Transverse colon (tissue), 4 donors: ENCODE measurements at regions not wholly inside any gene's neighbourhood (a gene's known extent, or its start where the extent isn't known, plus 50 kb on each side); places are given as distances from the start of the nearest gene placed in this dataset.

Source experiments
- DNase-seq: peaks from one replicate; pipeline ENCODE4 v3.0.0-alpha.2; 2019
- H3K27ac ChIP-seq, 4 donors: fragments of 200-600 bp; sonication (generic); 2 replicates each; pipeline ENCODE4 v1.5.1; 2016 to 2018; ENCODE audit warnings: inconsistent platforms in 4 of 4
- H3K27me3 ChIP-seq: fragments of 200-600 bp; sonication (generic); 2 replicates; pipeline ENCODE4 v1.5.1; 2017; ENCODE audit warnings: inconsistent platforms
- H3K36me3 ChIP-seq, 4 donors: fragments of 200-600 bp; sonication (generic); 2 replicates each; pipeline ENCODE4 v1.5.1; 2017 to 2019; ENCODE audit warnings: inconsistent platforms in 4 of 4
- H3K4me1 ChIP-seq, 4 donors: fragments of 200-600 bp; sonication (generic); 2 replicates each; pipeline ENCODE4 v1.5.1; 2017 to 2020; ENCODE audit warnings: inconsistent platforms in 4 of 4
- H3K4me3 ChIP-seq, 4 donors: fragments of 200-600 bp; sonication (generic); 1 replicate in 1 of 4; 2 replicates in 3 of 4; pipeline versions ENCODE4 v1.5.1 to v1.6.1; 2017 to 2019; ENCODE audit warnings: inconsistent platforms in 4 of 4
- H3K9me3 ChIP-seq, 2 donors: fragments of 200-600 bp; sonication (generic); 2 replicates each; pipeline ENCODE4 v1.5.1; 2017 to 2019; ENCODE audit warnings: inconsistent platforms in 2 of 2
- CTCF ChIP-seq, 5 experiments: fragments of 200-600 bp in 3 of 5; fragments of 450-650 bp in 2 of 5; sonication (generic) in 3 of 5; IDR thresholded peaks; 1 replicate in 2 of 5; 2 replicates in 3 of 5; pipeline ENCODE4 v1.5.1; 2016 to 2017; ENCODE audit warnings: antibody characterized with exemption in 5 of 5, inconsistent platforms in 3 of 5, mild to moderate bottlenecking in 2 of 5, moderate library complexity in 1 of 5
- EP300 ChIP-seq: sonication (generic); formaldehyde crosslinking; IDR thresholded peaks from one replicate; pipeline ENCODE4 v1.6.1; 2017; ENCODE audit warnings: antibody characterized with exemption, low read depth
- POLR2A ChIP-seq: fragments of 450-650 bp; IDR thresholded peaks from one replicate; pipeline ENCODE4 v1.6.1; 2016; ENCODE audit warnings: antibody characterized with exemption, mild to moderate bottlenecking, moderate library complexity
- POLR2AphosphoS5 ChIP-seq, 3 donors: sonication (generic); formaldehyde crosslinking; IDR thresholded peaks; one replicate each; pipeline ENCODE4 v1.6.1; 2016; ENCODE audit warnings: antibody characterized with exemption in 3 of 3
- WGBS, 2 donors: methylation state at CpG; one replicate each; pipeline ENCODE4 v1.1.5; 2018; ENCODE audit warnings: low coverage in 1 of 2; 5-methylcytosine and 5-hydroxymethylcytosine counted together
- in situ Hi-C, 4 donors: fragments of 200-750 bp; cut with MboI; loops; one replicate each; pipeline versions ENCODE4 v1.15.0 to v1.15.1; 2017; ENCODE audit warnings: low sequenced_read_pairs in 3 of 4, low pct_ligation_motif_present in 1 of 4, low pct_unique_long_range_greater_than_20kb in 1 of 4
- intact Hi-C: fragments of 100-400 bp; cut with DNase I; formaldehyde crosslinking; loops from one replicate; pipeline ENCODE4 v1.15.1; 2023; ENCODE audit warnings: low total_unique reads

DNA sequence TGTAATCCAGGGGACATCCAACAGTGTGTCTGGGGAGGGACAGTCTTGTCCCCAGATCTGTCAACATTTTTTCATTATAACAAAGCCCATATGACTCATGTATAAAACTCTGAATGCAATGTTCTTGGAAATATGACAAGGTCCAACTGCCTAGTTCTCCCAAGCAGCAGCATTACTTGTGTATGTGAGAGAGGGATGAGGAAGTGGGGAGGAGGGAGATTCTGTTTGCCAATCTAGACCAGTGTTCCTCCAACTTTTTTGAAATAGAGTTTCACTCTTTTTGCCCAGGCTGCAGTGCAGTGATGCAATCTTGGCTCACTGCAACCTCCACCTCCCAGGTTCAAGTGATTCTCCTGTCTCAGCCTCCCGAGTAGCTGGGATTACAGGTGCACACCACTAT, 394.8 kb downstream of the DHX35 start:
- no peak for TF ChIP-seq POLR2A
- TF ChIP-seq EP300, result no peak
- TF ChIP-seq POLR2AphosphoS5 (IDR thresholded peaks at IDR 0.05), result no peak
- no peak for TF ChIP-seq CTCF (IDR thresholded peaks at IDR 0.05)
- in situ Hi-C loops (no loop called here), intact Hi-C loops (no loop called here)
- 100% methylated on average over 1 of the region's 1 CpG for WGBS, 2 donors
- H3K4me1 ChIP-seq, result no peaks in the 10 kb centered on the region
- H3K4me3 ChIP-seq, result no peak overlapping the region
- no peaks in the 10 kb centered on the region for H3K9me3 ChIP-seq
- no peaks in the 10 kb centered on the region for H3K36me3 ChIP-seq
- DNase-seq, result no peak
- H3K27me3 ChIP-seq, result no peaks in the 10 kb centered on the region
- no peak overlapping the region for H3K27ac ChIP-seq

- TF ChIP-seq POLR2A (no peak), EP300 (no peak), CTCF (IDR thresholded peaks at IDR 0.05) (no peak), POLR2AphosphoS5 (IDR thresholded peaks at IDR 0.05) (no peak)
- Histone ChIP-seq H3K36me3 (no peaks in the 10 kb centered on the region), H3K9me3 (peaks cover 14 to 20% of the 10 kb centered on the region in 2 donors), H3K4me1 (no peaks in the 10 kb centered on the region), H3K27ac (no peak overlapping the region), H3K4me3 (no peak overlapping the region), H3K27me3 (no peaks in the 10 kb centered on the region)
- DNase-seq, result no peak
- intact Hi-C loops (no loop called here), in situ Hi-C loops (no loop called here)
- 72 to 83% methylated on average over 3 to 4 of the region's 4 CpGs for WGBS, 2 donors
Measured at GRCh38 chr20:39349240-39349639, 387.1 kb downstream of the DHX35 start.

- WGBS, 2 donors, result 91% methylated on average over 5 of the region's 5 CpGs; no CpG with 5 or more reads in 1 of the 2 donors
- in situ Hi-C loops, result no loop called here
Measured at GRCh38 chr20:39347626-39348025, 385.5 kb downstream of the DHX35 start.

DNA sequence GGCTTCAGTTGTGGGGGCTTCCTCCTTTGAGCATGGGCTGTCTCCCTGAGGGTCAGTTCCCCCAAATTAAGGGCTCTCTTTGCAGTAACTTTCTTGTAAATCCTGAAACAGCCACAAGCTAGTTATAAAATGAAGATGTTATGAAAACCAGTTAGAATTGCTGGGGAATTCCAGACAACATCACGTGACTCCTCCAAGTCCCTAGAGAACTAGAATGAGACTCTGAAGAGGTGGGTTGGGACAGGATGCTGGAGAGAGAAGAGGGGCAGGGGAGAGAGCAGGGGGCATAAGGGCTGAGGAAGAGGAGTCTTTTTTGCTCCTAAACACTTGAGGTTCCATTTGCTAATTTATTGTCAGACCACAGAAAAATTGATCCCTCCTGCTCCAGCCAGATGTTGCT, 380.3 kb downstream of the DHX35 start:
- Histone ChIP-seq H3K4me1 (no peaks in the 10 kb centered on the region), H3K27me3 (no peaks in the 10 kb centered on the region), H3K27ac (no peak overlapping the region), H3K36me3 (no peaks in the 10 kb centered on the region), H3K9me3 (peaks cover 0 to 3% of the 10 kb centered on the region in 2 donors), H3K4me3 (no peak overlapping the region)
- WGBS, 2 donors, result 61% methylated on average over 1 of the region's 1 CpG; no CpG with 5 or more reads in 1 of the 2 donors
- intact Hi-C loops, result no loop called here
- TF ChIP-seq POLR2AphosphoS5 (IDR thresholded peaks at IDR 0.05) (no peak), POLR2A (no peak), EP300 (no peak), CTCF (IDR thresholded peaks at IDR 0.05) (no peak)
- DNase-seq, result no peak
- in situ Hi-C loops, result no loop called here

More at GRCh38 chr20:39347626-39348025, 385.5 kb downstream of the DHX35 start:
- Histone ChIP-seq H3K36me3 (no peaks in the 10 kb centered on the region), H3K27ac (no peak overlapping the region), H3K27me3 (no peaks in the 10 kb centered on the region), H3K9me3 (peaks cover 14 to 20% of the 10 kb centered on the region in 2 donors), H3K4me1 (no peaks in the 10 kb centered on the region), H3K4me3 (no peak overlapping the region)
- TF ChIP-seq EP300, result no peak
- TF ChIP-seq POLR2AphosphoS5 (IDR thresholded peaks at IDR 0.05), result no peak
- TF ChIP-seq POLR2A, result no peak
- TF ChIP-seq CTCF (IDR thresholded peaks at IDR 0.05), result no peak
- intact Hi-C loops, result no loop called here
- no peak for DNase-seq
